ENCODE measurements at regions not wholly inside any gene's neighbourhood (a gene's known extent, or its start where the extent isn't known, plus 50 kb on each side); places are given as distances from the start of the nearest gene placed in this dataset.

DNA sequence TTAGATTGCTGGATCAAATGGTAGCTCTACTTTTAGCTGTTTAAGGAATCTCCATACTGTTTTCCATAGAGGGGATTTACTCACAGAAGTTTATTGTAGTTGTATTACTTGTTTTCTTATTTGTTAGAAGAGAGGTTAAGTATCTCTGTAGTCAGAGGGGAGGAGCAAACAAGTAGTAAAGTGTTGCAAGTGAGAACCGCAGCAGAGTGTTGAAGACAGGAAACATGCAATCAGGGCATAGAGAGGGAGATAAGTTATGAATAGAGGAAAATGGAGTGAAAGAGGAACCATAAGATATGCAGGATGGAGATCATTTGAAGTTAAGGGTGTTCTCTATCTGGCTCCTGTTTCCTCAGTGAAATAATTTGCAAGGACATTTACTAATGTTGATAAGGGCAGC is 331.4 kb upstream of the TMEM229A start:
- TF ChIP-seq POLR2A (IDR thresholded peaks at IDR 0.05), result no peak
- TF ChIP-seq, protein P1, sequence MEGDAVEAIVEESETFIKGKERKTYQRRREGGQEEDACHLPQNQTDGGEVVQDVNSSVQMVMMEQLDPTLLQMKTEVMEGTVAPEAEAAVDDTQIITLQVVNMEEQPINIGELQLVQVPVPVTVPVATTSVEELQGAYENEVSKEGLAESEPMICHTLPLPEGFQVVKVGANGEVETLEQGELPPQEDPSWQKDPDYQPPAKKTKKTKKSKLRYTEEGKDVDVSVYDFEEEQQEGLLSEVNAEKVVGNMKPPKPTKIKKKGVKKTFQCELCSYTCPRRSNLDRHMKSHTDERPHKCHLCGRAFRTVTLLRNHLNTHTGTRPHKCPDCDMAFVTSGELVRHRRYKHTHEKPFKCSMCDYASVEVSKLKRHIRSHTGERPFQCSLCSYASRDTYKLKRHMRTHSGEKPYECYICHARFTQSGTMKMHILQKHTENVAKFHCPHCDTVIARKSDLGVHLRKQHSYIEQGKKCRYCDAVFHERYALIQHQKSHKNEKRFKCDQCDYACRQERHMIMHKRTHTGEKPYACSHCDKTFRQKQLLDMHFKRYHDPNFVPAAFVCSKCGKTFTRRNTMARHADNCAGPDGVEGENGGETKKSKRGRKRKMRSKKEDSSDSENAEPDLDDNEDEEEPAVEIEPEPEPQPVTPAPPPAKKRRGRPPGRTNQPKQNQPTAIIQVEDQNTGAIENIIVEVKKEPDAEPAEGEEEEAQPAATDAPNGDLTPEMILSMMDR (IDR thresholded peaks at IDR 0.05), result no peak
